ENCODE measurements at regions not wholly inside any gene's neighbourhood (a gene's known extent, or its start where the extent isn't known, plus 50 kb on each side); places are given as distances from the start of the nearest gene placed in this dataset.
A peak's percentile ranks its signal among the peaks of the same experiment; 100 is the strongest.

- H3K36me3 Mint-ChIP-seq: no peaks in the 10 kb centered on the region
- DNase-seq (ENCODE audit: low spot score) (no peak), ATAC-seq (peak; percentile 48)
- CTCF ChIA-PET: no interaction called here
- peak overlapping the region; percentile 53 for H3K4me3 Mint-ChIP-seq
- H3K27me3 Mint-ChIP-seq (ENCODE audit: low read depth): no peaks in the 10 kb centered on the region
- POLR2A ChIA-PET: no interaction called here
- H3K9me3 Mint-ChIP-seq: no peaks in the 10 kb centered on the region
- H3K4me1 Mint-ChIP-seq: peaks cover 76% of the 10 kb centered on the region
- peak overlapping the region; percentile 87 for H3K27ac Mint-ChIP-seq
- TF ChIP-seq ATF2 (CRISPR knock-in tag; IDR thresholded peaks at IDR 0.05; ENCODE audit: borderline replicate concordance, low read depth) (no peak), ZNF219 (CRISPR knock-in tag; IDR thresholded peaks at IDR 0.05; ENCODE audit: borderline replicate concordance) (no peak), FOXK1 (CRISPR knock-in tag; IDR thresholded peaks at IDR 0.05) (no peak), EMX1 (CRISPR knock-in tag; IDR thresholded peaks at IDR 0.05) (no peak), MYBL2 (CRISPR knock-in tag; IDR thresholded peaks at IDR 0.05) (no peak), ZNF425 (CRISPR knock-in tag; conservative IDR thresholded peaks at IDR 0.05) (no peak), AFF4 (CRISPR knock-in tag; IDR thresholded peaks at IDR 0.05; ENCODE audit: borderline replicate concordance) (no peak), PRRX2 (CRISPR knock-in tag; IDR thresholded peaks at IDR 0.05) (no peak), ETV6 (CRISPR knock-in tag; IDR thresholded peaks at IDR 0.05) (no peak), STAT6 (CRISPR knock-in tag; conservative IDR thresholded peaks at IDR 0.05; ENCODE audit: low read depth) (no peak), ATF1 (CRISPR knock-in tag; IDR thresholded peaks at IDR 0.05) (no peak), CREB1 (CRISPR knock-in tag; IDR thresholded peaks at IDR 0.05) (no peak), CBFB (CRISPR knock-in tag; IDR thresholded peaks at IDR 0.05; ENCODE audit: low read depth) (no peak), MAX (CRISPR knock-in tag; IDR thresholded peaks at IDR 0.05) (no peak)
- TF ChIP-seq, protein P1, sequence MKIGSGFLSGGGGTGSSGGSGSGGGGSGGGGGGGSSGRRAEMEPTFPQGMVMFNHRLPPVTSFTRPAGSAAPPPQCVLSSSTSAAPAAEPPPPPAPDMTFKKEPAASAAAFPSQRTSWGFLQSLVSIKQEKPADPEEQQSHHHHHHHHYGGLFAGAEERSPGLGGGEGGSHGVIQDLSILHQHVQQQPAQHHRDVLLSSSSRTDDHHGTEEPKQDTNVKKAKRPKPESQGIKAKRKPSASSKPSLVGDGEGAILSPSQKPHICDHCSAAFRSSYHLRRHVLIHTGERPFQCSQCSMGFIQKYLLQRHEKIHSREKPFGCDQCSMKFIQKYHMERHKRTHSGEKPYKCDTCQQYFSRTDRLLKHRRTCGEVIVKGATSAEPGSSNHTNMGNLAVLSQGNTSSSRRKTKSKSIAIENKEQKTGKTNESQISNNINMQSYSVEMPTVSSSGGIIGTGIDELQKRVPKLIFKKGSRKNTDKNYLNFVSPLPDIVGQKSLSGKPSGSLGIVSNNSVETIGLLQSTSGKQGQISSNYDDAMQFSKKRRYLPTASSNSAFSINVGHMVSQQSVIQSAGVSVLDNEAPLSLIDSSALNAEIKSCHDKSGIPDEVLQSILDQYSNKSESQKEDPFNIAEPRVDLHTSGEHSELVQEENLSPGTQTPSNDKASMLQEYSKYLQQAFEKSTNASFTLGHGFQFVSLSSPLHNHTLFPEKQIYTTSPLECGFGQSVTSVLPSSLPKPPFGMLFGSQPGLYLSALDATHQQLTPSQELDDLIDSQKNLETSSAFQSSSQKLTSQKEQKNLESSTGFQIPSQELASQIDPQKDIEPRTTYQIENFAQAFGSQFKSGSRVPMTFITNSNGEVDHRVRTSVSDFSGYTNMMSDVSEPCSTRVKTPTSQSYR (CRISPR knock-in tag; IDR thresholded peaks at IDR 0.05): no peak
- TF ChIP-seq, protein P2, sequence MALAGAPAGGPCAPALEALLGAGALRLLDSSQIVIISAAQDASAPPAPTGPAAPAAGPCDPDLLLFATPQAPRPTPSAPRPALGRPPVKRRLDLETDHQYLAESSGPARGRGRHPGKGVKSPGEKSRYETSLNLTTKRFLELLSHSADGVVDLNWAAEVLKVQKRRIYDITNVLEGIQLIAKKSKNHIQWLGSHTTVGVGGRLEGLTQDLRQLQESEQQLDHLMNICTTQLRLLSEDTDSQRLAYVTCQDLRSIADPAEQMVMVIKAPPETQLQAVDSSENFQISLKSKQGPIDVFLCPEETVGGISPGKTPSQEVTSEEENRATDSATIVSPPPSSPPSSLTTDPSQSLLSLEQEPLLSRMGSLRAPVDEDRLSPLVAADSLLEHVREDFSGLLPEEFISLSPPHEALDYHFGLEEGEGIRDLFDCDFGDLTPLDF (CRISPR knock-in tag; IDR thresholded peaks at IDR 0.05): no peak
These were observed 232.9 kb downstream of the TM9SF2 start for GRCh38 chr13:99734013-99734693.
